ENCODE measurements at regions not wholly inside any gene's neighbourhood (a gene's known extent, or its start where the extent isn't known, plus 50 kb on each side); places are given as distances from the start of the nearest gene placed in this dataset.
A peak's percentile ranks its signal among the peaks of the same experiment; 100 is the strongest.

DNA sequence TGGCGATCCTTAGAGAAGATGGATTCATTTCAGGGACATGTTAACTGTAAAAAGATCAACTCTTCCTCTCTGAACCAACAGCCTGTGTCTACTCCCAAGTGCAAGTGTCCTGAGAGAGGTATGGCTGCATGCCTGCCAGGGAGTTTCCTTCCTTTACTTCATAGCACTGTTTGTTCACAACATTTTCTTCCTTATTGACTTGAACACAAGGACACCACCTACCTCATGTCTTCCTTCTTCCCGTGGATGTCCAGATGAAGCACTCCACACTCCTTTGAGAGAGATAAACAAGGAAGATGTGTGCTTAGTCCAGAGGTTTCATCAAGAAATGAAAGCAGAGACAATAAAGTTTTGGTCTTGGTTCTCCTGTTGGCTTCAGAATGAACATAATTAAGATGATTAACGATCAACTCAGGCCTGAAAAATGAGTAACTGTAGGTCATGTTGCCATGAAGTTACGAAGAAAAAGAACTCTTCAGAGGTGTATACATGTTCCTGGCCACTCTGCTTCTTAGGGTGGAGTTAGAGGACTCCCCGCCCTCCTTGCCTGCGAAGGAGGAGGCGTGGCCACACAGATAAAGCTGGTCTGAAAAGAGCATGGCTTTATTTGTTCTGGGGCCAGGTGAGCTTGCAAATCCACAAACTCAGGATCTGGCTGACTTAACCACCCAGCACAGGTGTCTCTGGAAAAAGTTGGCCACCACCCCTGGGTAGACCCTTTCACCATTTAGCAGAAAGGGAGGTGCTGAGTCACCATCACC is 155.0 kb upstream of the KCTD1 start:
- H3K27ac Mint-ChIP-seq: no peak overlapping the region

DNA sequence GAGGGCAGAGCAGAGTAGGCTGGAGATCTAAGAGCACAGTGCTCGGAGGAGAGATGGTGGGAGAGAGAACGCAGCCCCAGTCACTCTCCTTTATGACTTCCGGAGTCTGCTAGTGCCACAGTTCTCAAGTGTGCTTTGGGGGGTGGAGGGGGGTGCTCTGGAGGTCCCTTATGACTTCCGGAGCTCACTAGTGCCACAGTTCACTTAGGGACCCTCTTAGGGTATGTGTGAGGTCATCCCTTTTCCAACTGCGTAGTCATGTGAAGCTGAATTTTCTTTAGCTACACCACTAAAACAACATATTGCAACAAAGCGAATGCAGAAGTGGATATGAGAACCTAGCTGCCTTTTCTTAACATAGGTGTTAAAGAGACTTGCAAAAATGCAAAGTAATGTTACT is 153.7 kb upstream of the KCTD1 start:
- Histone ChIP-seq H3K4me3 (replicated peaks in 1 of 3; ENCODE audit: low read depth in 2 of 3, low read length in 3 of 3) (peak overlapping the region in 1 of 3 experiments; percentile 45), H3K9me3 (replicated peaks in 1 of 2; ENCODE audit: control insufficient read depth in 1 of 2, insufficient read depth in 1 of 2, low read length in 2 of 2) (no peaks in the 10 kb centered on the region), H3K4me2 (replicated peaks; ENCODE audit: extremely low read depth, low read length, poor library complexity, severe bottlenecking) (peak overlapping the region; percentile 42), H3K36me3 (replicated peaks in 1 of 2; ENCODE audit: control insufficient read depth in 1 of 2, insufficient read depth in 2 of 2, low read length in 2 of 2) (no peaks in the 10 kb centered on the region), H3K27ac (ENCODE audit: low read depth in 1 of 2, low read length in 2 of 2) (peak overlapping the region; percentile 8 to 46), H3K9ac (ENCODE audit: insufficient read depth, low read length, poor library complexity, severe bottlenecking) (no peak overlapping the region), H3K79me2 (ENCODE audit: insufficient read depth, low read length) (no peaks in the 10 kb centered on the region), H3K27me3 (ENCODE audit: control insufficient read depth in 2 of 2, insufficient read depth in 2 of 2, low read length in 2 of 2) (no peaks in the 10 kb centered on the region), H3K4me1 (ENCODE audit: control insufficient read depth in 1 of 2, insufficient read depth in 2 of 2, low read length in 2 of 2) (peaks cover 59 to 62% of the 10 kb centered on the region in 2 donors), H2AFZ (ENCODE audit: insufficient read depth, low read depth, low read length, poor library complexity, severe bottlenecking) (peak overlapping the region; percentile 55), H4K20me1 (ENCODE audit: insufficient read depth, low read length) (no peaks in the 10 kb centered on the region)
- Mint-ChIP-seq H3K4me1 (peaks cover 42% of the 10 kb centered on the region), H3K27ac (peak overlapping the region in 2 of 7 donors; percentile 75 to 77), H3K36me3 (no peaks in the 10 kb centered on the region), H3K27me3 (ENCODE audit: low read depth in 3 of 3) (peaks cover 0 to 2% (median 0%) of the 10 kb centered on the region in 3 donors), H3K4me3 (peak overlapping the region in 1 of 2 donors; percentile 52), H3K9me3 (peaks cover 0 to 2% (median 0%) of the 10 kb centered on the region in 7 donors)
- intact Hi-C loops (cut with micrococcal nuclease): loop anchor here in 1 of 2 donors (10.0 kb wide), 1 partner anchor 53 kb away; no protein-coding TSS in a partner anchor
- TF ChIP-seq, protein P1, sequence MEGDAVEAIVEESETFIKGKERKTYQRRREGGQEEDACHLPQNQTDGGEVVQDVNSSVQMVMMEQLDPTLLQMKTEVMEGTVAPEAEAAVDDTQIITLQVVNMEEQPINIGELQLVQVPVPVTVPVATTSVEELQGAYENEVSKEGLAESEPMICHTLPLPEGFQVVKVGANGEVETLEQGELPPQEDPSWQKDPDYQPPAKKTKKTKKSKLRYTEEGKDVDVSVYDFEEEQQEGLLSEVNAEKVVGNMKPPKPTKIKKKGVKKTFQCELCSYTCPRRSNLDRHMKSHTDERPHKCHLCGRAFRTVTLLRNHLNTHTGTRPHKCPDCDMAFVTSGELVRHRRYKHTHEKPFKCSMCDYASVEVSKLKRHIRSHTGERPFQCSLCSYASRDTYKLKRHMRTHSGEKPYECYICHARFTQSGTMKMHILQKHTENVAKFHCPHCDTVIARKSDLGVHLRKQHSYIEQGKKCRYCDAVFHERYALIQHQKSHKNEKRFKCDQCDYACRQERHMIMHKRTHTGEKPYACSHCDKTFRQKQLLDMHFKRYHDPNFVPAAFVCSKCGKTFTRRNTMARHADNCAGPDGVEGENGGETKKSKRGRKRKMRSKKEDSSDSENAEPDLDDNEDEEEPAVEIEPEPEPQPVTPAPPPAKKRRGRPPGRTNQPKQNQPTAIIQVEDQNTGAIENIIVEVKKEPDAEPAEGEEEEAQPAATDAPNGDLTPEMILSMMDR (IDR thresholded peaks at IDR 0.05): no peak
- WGBS (ENCODE audit: insufficient coverage): no CpG with 5 or more reads among the region's 6 CpGs
- DNase-seq: peak in 1 of 3 donors; percentile 53

More for the DNA sequence above, 155.0 kb upstream of the KCTD1 start:
- Histone ChIP-seq H3K9ac (ENCODE audit: insufficient read depth, low read length, poor library complexity, severe bottlenecking) (no peak overlapping the region), H4K20me1 (ENCODE audit: insufficient read depth, low read length) (no peaks in the 10 kb centered on the region), H3K4me1 (ENCODE audit: control insufficient read depth in 1 of 2, insufficient read depth in 2 of 2, low read length in 2 of 2) (peaks cover 71 to 73% of the 10 kb centered on the region in 2 donors), H3K79me2 (ENCODE audit: insufficient read depth, low read length) (no peaks in the 10 kb centered on the region), H3K9me3 (replicated peaks in 1 of 2; ENCODE audit: control insufficient read depth in 1 of 2, insufficient read depth in 1 of 2, low read length in 2 of 2) (no peaks in the 10 kb centered on the region), H3K4me3 (replicated peaks in 1 of 3; ENCODE audit: low read depth in 2 of 3, low read length in 3 of 3) (no peak overlapping the region), H3K27ac (ENCODE audit: low read depth in 1 of 2, low read length in 2 of 2) (no peak overlapping the region), H2AFZ (ENCODE audit: insufficient read depth, low read depth, low read length, poor library complexity, severe bottlenecking) (no peak overlapping the region), H3K4me2 (replicated peaks; ENCODE audit: extremely low read depth, low read length, poor library complexity, severe bottlenecking) (no peak overlapping the region), H3K36me3 (replicated peaks in 1 of 2; ENCODE audit: control insufficient read depth in 1 of 2, insufficient read depth in 2 of 2, low read length in 2 of 2) (no peaks in the 10 kb centered on the region), H3K27me3 (ENCODE audit: control insufficient read depth in 2 of 2, insufficient read depth in 2 of 2, low read length in 2 of 2) (no peaks in the 10 kb centered on the region)
- TF ChIP-seq, protein P1 (IDR thresholded peaks at IDR 0.05): no peak
- intact Hi-C loops (cut with micrococcal nuclease): loop anchor here in 1 of 2 donors (10.0 kb wide), 1 partner anchor 51 kb away; no protein-coding TSS in a partner anchor
- no peaks in the 10 kb centered on the region for H3K36me3 Mint-ChIP-seq
- no peak overlapping the region for H3K4me3 Mint-ChIP-seq
- 88% methylated on average over 5 of the region's 7 CpGs for WGBS (ENCODE audit: insufficient coverage)
- H3K4me1 Mint-ChIP-seq: peaks cover 51% of the 10 kb centered on the region
- H3K27me3 Mint-ChIP-seq (ENCODE audit: low read depth in 3 of 3): peaks cover 0 to 2% (median 0%) of the 10 kb centered on the region in 3 donors
- no peak for DNase-seq
- H3K9me3 Mint-ChIP-seq: peaks cover 0 to 2% (median 0%) of the 10 kb centered on the region in 7 donors

All from CD14-positive monocyte (primary cell).